ENCODE measurements at regions not wholly inside any gene's neighbourhood (a gene's known extent, or its start where the extent isn't known, plus 50 kb on each side); places are given as distances from the start of the nearest gene placed in this dataset.

- Histone ChIP-seq H3K9me3 (no peaks in the 10 kb centered on the region), H3K4me1 (no peaks in the 10 kb centered on the region), H3K4me3 (ENCODE audit: low read depth, low read length) (no peak overlapping the region), H3K27me3 (no peaks in the 10 kb centered on the region), H3K36me3 (no peaks in the 10 kb centered on the region)
- TF ChIP-seq CTCF (IDR thresholded peaks at IDR 0.05; ENCODE audit: low read depth, low read length): no peak
- DNase-seq: no peak
Observed at GRCh38 chr10:76736815-76737618, 900.6 kb downstream of the KCNMA1 start.

GRCh38 chr10:76736392-76736791 lies 901.2 kb downstream of the KCNMA1 start:
- no peak overlapping the region for H3K4me3 ChIP-seq (ENCODE audit: low read depth, low read length)
- H3K4me1 ChIP-seq: no peaks in the 10 kb centered on the region
- H3K36me3 ChIP-seq: no peaks in the 10 kb centered on the region
- H3K27me3 ChIP-seq: no peaks in the 10 kb centered on the region
- TF ChIP-seq CTCF (IDR thresholded peaks at IDR 0.05; ENCODE audit: low read depth, low read length): no peak
- no peak for DNase-seq
- H3K9me3 ChIP-seq: no peaks in the 10 kb centered on the region

GRCh38 chr10:76735866-76736265 lies 901.7 kb downstream of the KCNMA1 start:
- no peaks in the 10 kb centered on the region for H3K4me1 ChIP-seq
- H3K9me3 ChIP-seq: no peaks in the 10 kb centered on the region
- H3K4me3 ChIP-seq (ENCODE audit: low read depth, low read length): no peak overlapping the region
- no peak for DNase-seq
- H3K36me3 ChIP-seq: no peaks in the 10 kb centered on the region
- H3K27me3 ChIP-seq: no peaks in the 10 kb centered on the region
- TF ChIP-seq CTCF (IDR thresholded peaks at IDR 0.05; ENCODE audit: low read depth, low read length): no peak

GRCh38 chr10:76733441-76733936 lies 904.1 kb downstream of the KCNMA1 start:
- H3K4me3 ChIP-seq (ENCODE audit: low read depth, low read length): no peak overlapping the region
- no peaks in the 10 kb centered on the region for H3K9me3 ChIP-seq
- TF ChIP-seq CTCF (IDR thresholded peaks at IDR 0.05; ENCODE audit: low read depth, low read length): no peak
- DNase-seq: no peak
- H3K27me3 ChIP-seq: no peaks in the 10 kb centered on the region
- H3K36me3 ChIP-seq: no peaks in the 10 kb centered on the region
- no peaks in the 10 kb centered on the region for H3K4me1 ChIP-seq

GRCh38 chr10:76732306-76732705 lies 905.3 kb downstream of the KCNMA1 start:
- Histone ChIP-seq H3K4me3 (ENCODE audit: low read depth, low read length) (no peak overlapping the region), H3K36me3 (no peaks in the 10 kb centered on the region), H3K27me3 (no peaks in the 10 kb centered on the region), H3K9me3 (no peaks in the 10 kb centered on the region), H3K4me1 (no peaks in the 10 kb centered on the region)
- DNase-seq: no peak
- TF ChIP-seq CTCF (IDR thresholded peaks at IDR 0.05; ENCODE audit: low read depth, low read length): no peak

GRCh38 chr10:76729841-76730487 lies 907.6 kb downstream of the KCNMA1 start:
- Histone ChIP-seq H3K27me3 (no peaks in the 10 kb centered on the region), H3K9me3 (no peaks in the 10 kb centered on the region), H3K4me3 (ENCODE audit: low read depth, low read length) (no peak overlapping the region), H3K36me3 (no peaks in the 10 kb centered on the region), H3K4me1 (no peaks in the 10 kb centered on the region)
- DNase-seq: no peak
- no peak for TF ChIP-seq CTCF (IDR thresholded peaks at IDR 0.05; ENCODE audit: low read depth, low read length)
